ENCODE measurements at regions not wholly inside any gene's neighbourhood (a gene's known extent, or its start where the extent isn't known, plus 50 kb on each side); places are given as distances from the start of the nearest gene placed in this dataset.

GRCh38 chr16:75924397-75924796, 198.1 kb upstream of the CPHXL start:
- Mint-ChIP-seq H3K4me3 (no peak overlapping the region), H3K36me3 (no peaks in the 10 kb centered on the region), H3K27ac (no peak overlapping the region), H3K27me3 (peaks cover 0 to 4% of the 10 kb centered on the region in 2 donors), H3K4me1 (no peaks in the 10 kb centered on the region), H3K9me3 (peaks cover 0 to 2% of the 10 kb centered on the region in 2 donors)
- ATAC-seq (replicated peaks), result no peak
- DNase-seq, result no peak

- H3K27ac Mint-ChIP-seq, result no peak overlapping the region
- no peaks in the 10 kb centered on the region for H3K4me1 Mint-ChIP-seq
- ATAC-seq (replicated peaks) (no peak), DNase-seq (no peak)
- H3K36me3 Mint-ChIP-seq, result no peaks in the 10 kb centered on the region
- no peaks in the 10 kb centered on the region for H3K27me3 Mint-ChIP-seq
- peaks cover 3 to 4% of the 10 kb centered on the region in 2 donors for H3K9me3 Mint-ChIP-seq
- H3K4me3 Mint-ChIP-seq, result no peak overlapping the region
Observed at GRCh38 chr16:75927810-75928209, 201.5 kb upstream of the CPHXL start.

GRCh38 chr16:75928295-75928694, 202.0 kb upstream of the CPHXL start:
- Mint-ChIP-seq H3K36me3 (no peaks in the 10 kb centered on the region), H3K27ac (no peak overlapping the region), H3K4me1 (no peaks in the 10 kb centered on the region), H3K4me3 (no peak overlapping the region), H3K27me3 (no peaks in the 10 kb centered on the region), H3K9me3 (peaks cover 3 to 4% of the 10 kb centered on the region in 2 donors)
- DNase-seq (no peak), ATAC-seq (replicated peaks) (no peak)

GRCh38 chr16:75929046-75929445, 202.8 kb upstream of the CPHXL start:
- no peaks in the 10 kb centered on the region for H3K36me3 Mint-ChIP-seq
- ATAC-seq (replicated peaks), result no peak

GRCh38 chr16:75931043-75931442, 204.8 kb upstream of the CPHXL start:
- DNase-seq (no peak), ATAC-seq (replicated peaks) (no peak)
- H3K27me3 Mint-ChIP-seq, result no peaks in the 10 kb centered on the region
- H3K4me3 Mint-ChIP-seq, result no peak overlapping the region
- no peaks in the 10 kb centered on the region for H3K4me1 Mint-ChIP-seq
- H3K9me3 Mint-ChIP-seq, result peaks cover 2 to 4% of the 10 kb centered on the region in 2 donors
- no peak overlapping the region for H3K27ac Mint-ChIP-seq
- H3K36me3 Mint-ChIP-seq, result no peaks in the 10 kb centered on the region

More at GRCh38 chr16:75929046-75929445, 202.8 kb upstream of the CPHXL start:
- Mint-ChIP-seq H3K4me3 (no peak overlapping the region), H3K4me1 (no peaks in the 10 kb centered on the region), H3K27ac (no peak overlapping the region), H3K9me3 (peaks cover 3 to 4% of the 10 kb centered on the region in 2 donors), H3K27me3 (no peaks in the 10 kb centered on the region)
- no peak for DNase-seq

GRCh38 chr16:75931970-75932369, 205.7 kb upstream of the CPHXL start:
- peaks cover 2 to 4% of the 10 kb centered on the region in 2 donors for H3K9me3 Mint-ChIP-seq
- H3K27ac Mint-ChIP-seq, result no peak overlapping the region
- H3K4me3 Mint-ChIP-seq, result no peak overlapping the region
- no peak for DNase-seq
- no peaks in the 10 kb centered on the region for H3K27me3 Mint-ChIP-seq
- ATAC-seq (replicated peaks), result no peak
- H3K36me3 Mint-ChIP-seq, result no peaks in the 10 kb centered on the region
- no peaks in the 10 kb centered on the region for H3K4me1 Mint-ChIP-seq

- Mint-ChIP-seq H3K4me3 (no peak overlapping the region), H3K27ac (no peak overlapping the region), H3K9me3 (no peaks in the 10 kb centered on the region), H3K27me3 (no peaks in the 10 kb centered on the region), H3K4me1 (no peaks in the 10 kb centered on the region), H3K36me3 (no peaks in the 10 kb centered on the region)
- ATAC-seq (replicated peaks) (no peak), DNase-seq (no peak)
Observed at GRCh38 chr16:75938818-75939217, 212.5 kb upstream of the CPHXL start.

GRCh38 chr16:75942351-75942750, 216.1 kb upstream of the CPHXL start:
- H3K4me1 Mint-ChIP-seq, result no peaks in the 10 kb centered on the region
- no peak overlapping the region for H3K27ac Mint-ChIP-seq
- ATAC-seq (replicated peaks), result no peak
- H3K9me3 Mint-ChIP-seq, result no peaks in the 10 kb centered on the region
- H3K27me3 Mint-ChIP-seq, result no peaks in the 10 kb centered on the region
- no peak overlapping the region for H3K4me3 Mint-ChIP-seq
- no peaks in the 10 kb centered on the region for H3K36me3 Mint-ChIP-seq
- DNase-seq, result no peak

- Mint-ChIP-seq H3K36me3 (no peaks in the 10 kb centered on the region), H3K27ac (no peak overlapping the region), H3K9me3 (no peaks in the 10 kb centered on the region), H3K27me3 (no peaks in the 10 kb centered on the region), H3K4me1 (no peaks in the 10 kb centered on the region), H3K4me3 (no peak overlapping the region)
- ATAC-seq (replicated peaks) (no peak), DNase-seq (no peak)
Observed at GRCh38 chr16:75942936-75943335, 216.6 kb upstream of the CPHXL start.

GRCh38 chr16:75943705-75944514, 217.6 kb upstream of the CPHXL start:
- H3K27me3 Mint-ChIP-seq, result no peaks in the 10 kb centered on the region
- ATAC-seq (replicated peaks) (no peak), DNase-seq (no peak)

GRCh38 chr16:75945916-75946457, 219.7 kb upstream of the CPHXL start:
- Mint-ChIP-seq H3K36me3 (no peaks in the 10 kb centered on the region), H3K27ac (no peak overlapping the region), H3K4me3 (no peak overlapping the region), H3K27me3 (no peaks in the 10 kb centered on the region), H3K9me3 (no peaks in the 10 kb centered on the region), H3K4me1 (no peaks in the 10 kb centered on the region)
- no peak for ATAC-seq (replicated peaks)
- DNase-seq, result no peak

More at GRCh38 chr16:75943705-75944514, 217.6 kb upstream of the CPHXL start:
- Mint-ChIP-seq H3K4me3 (no peak overlapping the region), H3K36me3 (no peaks in the 10 kb centered on the region), H3K27ac (no peak overlapping the region), H3K9me3 (no peaks in the 10 kb centered on the region), H3K4me1 (no peaks in the 10 kb centered on the region)

GRCh38 chr16:75947626-75948239, 221.4 kb upstream of the CPHXL start:
- no peak for ATAC-seq (replicated peaks)
- DNase-seq, result no peak
- Mint-ChIP-seq H3K27ac (no peak overlapping the region), H3K4me1 (no peaks in the 10 kb centered on the region), H3K27me3 (no peaks in the 10 kb centered on the region), H3K36me3 (no peaks in the 10 kb centered on the region), H3K4me3 (no peak overlapping the region), H3K9me3 (no peaks in the 10 kb centered on the region)

- Mint-ChIP-seq H3K27me3 (no peaks in the 10 kb centered on the region), H3K4me1 (no peaks in the 10 kb centered on the region), H3K27ac (no peak overlapping the region), H3K36me3 (no peaks in the 10 kb centered on the region), H3K4me3 (no peak overlapping the region), H3K9me3 (no peaks in the 10 kb centered on the region)
- ATAC-seq (replicated peaks) (no peak), DNase-seq (no peak)
Observed at GRCh38 chr16:75948441-75948840, 222.2 kb upstream of the CPHXL start.

- Mint-ChIP-seq H3K27ac (no peak overlapping the region), H3K4me3 (no peak overlapping the region), H3K27me3 (no peaks in the 10 kb centered on the region), H3K36me3 (no peaks in the 10 kb centered on the region), H3K9me3 (no peaks in the 10 kb centered on the region), H3K4me1 (no peaks in the 10 kb centered on the region)
- no peak for ATAC-seq (replicated peaks)
- no peak for DNase-seq
Observed at GRCh38 chr16:75948886-75949285, 222.6 kb upstream of the CPHXL start.

- H3K27ac Mint-ChIP-seq, result no peak overlapping the region
- peaks cover 0 to 3% of the 10 kb centered on the region in 2 donors for H3K9me3 Mint-ChIP-seq
- H3K4me3 Mint-ChIP-seq, result no peak overlapping the region
- DNase-seq (no peak), ATAC-seq (replicated peaks) (no peak)
- no peaks in the 10 kb centered on the region for H3K4me1 Mint-ChIP-seq
- H3K36me3 Mint-ChIP-seq, result no peaks in the 10 kb centered on the region
- no peaks in the 10 kb centered on the region for H3K27me3 Mint-ChIP-seq
Observed at GRCh38 chr16:75952124-75952523, 225.8 kb upstream of the CPHXL start.

All from stimulated activated naive B cell treated with anti-CD40 and anti-IgM and Interleukin-4, amounts not matched to agents 10 μg/mL and 1 μg/mL and 100 μg/mL, for 72 hours (primary cell).